Liver (tissue), 3 donors: ENCODE measurements at regions not wholly inside any gene's neighbourhood (a gene's known extent, or its start where the extent isn't known, plus 50 kb on each side); places are given as distances from the start of the nearest gene placed in this dataset.

Experiments
- CTCF ChIP-seq: fragments of 150-350 bp; IDR thresholded peaks from 2 replicates; pipeline ENCODE4 v1.5.1; 2017; ENCODE audit warnings: improper control_type of control experiment, low read depth, low read length; ENCODE audit not compliant: missing input control
- MAX ChIP-seq: IDR thresholded peaks from 2 replicates; pipeline ENCODE4 v1.6.1; 2016; ENCODE audit warnings: antibody characterized with exemption
- RAD21 ChIP-seq, 2 donors: IDR thresholded peaks; 2 replicates each; pipeline ENCODE4 v1.6.1; 2016; ENCODE audit warnings: antibody characterized with exemption in 2 of 2, mild to moderate bottlenecking in 2 of 2
- SP1 ChIP-seq: IDR thresholded peaks from 2 replicates; pipeline ENCODE4 v1.6.1; 2018; ENCODE audit warnings: antibody characterized with exemption, mild to moderate bottlenecking
- donor health status: healthy.
- donor health status: healthy.

DNA sequence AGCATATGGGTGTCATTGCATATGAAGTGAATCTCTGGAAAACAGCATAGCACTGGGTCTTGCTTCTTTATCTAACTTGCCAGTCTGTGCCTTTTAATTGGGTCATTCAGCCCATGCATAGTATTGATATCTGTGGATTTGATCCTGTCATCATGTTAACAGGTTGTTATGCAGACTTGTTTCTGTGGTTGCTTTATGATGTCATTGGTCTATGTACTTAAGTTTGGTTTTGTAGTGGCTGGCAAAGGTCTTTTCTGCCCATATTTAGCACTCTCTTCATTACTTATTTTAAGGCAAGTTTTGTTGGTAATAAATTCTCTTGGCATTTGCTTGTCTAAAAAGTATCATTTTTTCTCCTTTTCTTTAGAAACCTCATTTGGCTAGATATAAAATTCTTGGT lies 221.1 kb upstream of the ITM2A start:
- TF ChIP-seq CTCF (no peak), MAX (no peak), SP1 (no peak), RAD21 (IDR thresholded peaks at IDR 0.05) (no peak)
